Aorta (tissue), 5 donors: ENCODE measurements at regions not wholly inside any gene's neighbourhood (a gene's known extent, or its start where the extent isn't known, plus 50 kb on each side); places are given as distances from the start of the nearest gene placed in this dataset.

ENCODE experiments used
- ATAC-seq: fragments of 200-7000 bp; cut with Tn5 transposase; one replicate; pipeline ENCODE4 v1.9.1; 2022; ENCODE audit warnings: moderate library complexity; ENCODE audit not compliant: low FRiP score
- DNase-seq, 2 donors: peaks; one replicate each; pipeline ENCODE4 v3.0.0-alpha.2; 2020
- H3K27ac ChIP-seq, 2 donors: one replicate each; pipeline ENCODE4 v1.5.1; 2013; ENCODE audit warnings: low read length in 2 of 2, mild to moderate bottlenecking in 2 of 2, moderate library complexity in 2 of 2, control low read depth in 1 of 2, inconsistent platforms in 1 of 2, low read depth in 1 of 2
- H3K27me3 ChIP-seq, 2 donors: one replicate each; pipeline ENCODE4 v1.6.1; 2013; ENCODE audit warnings: control low read depth in 1 of 2, low read length in 1 of 2, mild to moderate bottlenecking in 1 of 2, moderate library complexity in 1 of 2; ENCODE audit not compliant: insufficient read depth in 2 of 2, control insufficient read depth in 1 of 2
- H3K36me3 ChIP-seq, 2 donors: one replicate each; pipeline ENCODE4 v1.6.1; 2013; ENCODE audit warnings: control low read depth in 1 of 2, low read length in 1 of 2, mild to moderate bottlenecking in 1 of 2; ENCODE audit not compliant: insufficient read depth in 2 of 2, control insufficient read depth in 1 of 2
- H3K4me1 ChIP-seq, 2 donors: one replicate each; pipeline ENCODE4 v1.6.1; 2013; ENCODE audit warnings: low read length in 2 of 2, control low read depth in 1 of 2, mild to moderate bottlenecking in 1 of 2, moderate library complexity in 1 of 2; ENCODE audit not compliant: insufficient read depth in 2 of 2, control insufficient read depth in 1 of 2
- H3K4me3 ChIP-seq, 2 donors: one replicate each; pipeline ENCODE4 v1.5.1; 2013; ENCODE audit warnings: low read length in 2 of 2, control low read depth in 1 of 2, mild to moderate bottlenecking in 1 of 2
- H3K9me3 ChIP-seq: one replicate; pipeline ENCODE4 v1.6.1; 2013; ENCODE audit warnings: mild to moderate bottlenecking, low read length; ENCODE audit not compliant: control insufficient read depth
- WGBS, 2 donors: extraction: QIAGEN DNeasy Blood & Tissue Kit; methylation state at CpG; one replicate each; pipeline ENCODE4 v1.1.7; 2013; 5-methylcytosine and 5-hydroxymethylcytosine counted together
- intact Hi-C, 2 donors: fragments of 100-400 bp; cut with DNase I; formaldehyde crosslinking; loops; one replicate each; pipeline versions ENCODE4 v1.14.2 to v1.15.0; 2022
- donor health status: healthy with polysubstance abuse.
- donor health status: Bipolar disorder and iron deficiency.
- donor health status: DM: no; HTN: no; CAD: no.
- donor health status: DM: no; HTN: no; CAD: no.
- donor health status: DM: yes; HTN: yes; CAD: no.

GRCh38 chr16:85269165-85269564 lies 156.9 kb upstream of the CIBAR2 start:
- ATAC-seq (no peak), DNase-seq (no peak)
- WGBS, 2 donors, result 85 to 93% methylated on average over 9 of the region's 9 CpGs
- intact Hi-C loops, result no loop called here
- Histone ChIP-seq H3K9me3 (no peaks in the 10 kb centered on the region), H3K4me1 (no peaks in the 10 kb centered on the region), H3K36me3 (no peaks in the 10 kb centered on the region), H3K27ac (no peak overlapping the region), H3K27me3 (no peaks in the 10 kb centered on the region), H3K4me3 (no peak overlapping the region)

- no peak for ATAC-seq
- DNase-seq, result no peak
- Histone ChIP-seq H3K36me3 (no peaks in the 10 kb centered on the region), H3K27ac (no peak overlapping the region), H3K9me3 (no peaks in the 10 kb centered on the region), H3K27me3 (no peaks in the 10 kb centered on the region), H3K4me3 (no peak overlapping the region), H3K4me1 (no peaks in the 10 kb centered on the region)
- 82 to 85% methylated on average over 13 of the region's 13 CpGs for WGBS, 2 donors
- intact Hi-C loops, result loop anchor here (10.0 kb wide), 1 partner anchor 444 kb away; no protein-coding TSS in a partner anchor
These were observed 158.1 kb upstream of the CIBAR2 start for GRCh38 chr16:85270374-85270773.

GRCh38 chr16:85271198-85271597 lies 158.9 kb upstream of the CIBAR2 start:
- WGBS, 2 donors, result 87 to 94% methylated on average over 7 of the region's 7 CpGs
- Histone ChIP-seq H3K36me3 (no peaks in the 10 kb centered on the region), H3K27ac (no peak overlapping the region), H3K9me3 (no peaks in the 10 kb centered on the region), H3K4me3 (no peak overlapping the region), H3K4me1 (no peaks in the 10 kb centered on the region), H3K27me3 (no peaks in the 10 kb centered on the region)
- ATAC-seq, result no peak
- DNase-seq, result no peak
- intact Hi-C loops, result loop anchor here (10.0 kb wide), 1 partner anchor 444 kb away; no protein-coding TSS in a partner anchor

- no peaks in the 10 kb centered on the region for H3K27me3 ChIP-seq
- intact Hi-C loops, result loop anchor here (10.0 kb wide), 1 partner anchor 442 kb away; no protein-coding TSS in a partner anchor
- no peak for DNase-seq
- no peaks in the 10 kb centered on the region for H3K9me3 ChIP-seq
- H3K27ac ChIP-seq, result no peak overlapping the region
- H3K36me3 ChIP-seq, result no peaks in the 10 kb centered on the region
- H3K4me3 ChIP-seq, result no peak overlapping the region
- 94 to 96% methylated on average over 7 of the region's 7 CpGs for WGBS, 2 donors
- H3K4me1 ChIP-seq, result no peaks in the 10 kb centered on the region
- ATAC-seq, result no peak
These were observed 161.0 kb upstream of the CIBAR2 start for GRCh38 chr16:85273293-85273692.

GRCh38 chr16:85274501-85274900 lies 162.2 kb upstream of the CIBAR2 start:
- no peaks in the 10 kb centered on the region for H3K36me3 ChIP-seq
- WGBS, 2 donors, result 79 to 83% methylated on average over 7 of the region's 7 CpGs
- intact Hi-C loops, result loop anchor here (10.0 kb wide), 1 partner anchor 440 kb away; no protein-coding TSS in a partner anchor

GRCh38 chr16:85274924-85275323 lies 162.7 kb upstream of the CIBAR2 start:
- intact Hi-C loops, result loop anchor here (10.0 kb wide), 1 partner anchor 440 kb away; no protein-coding TSS in a partner anchor
- ATAC-seq (no peak), DNase-seq (no peak)
- Histone ChIP-seq H3K4me1 (no peaks in the 10 kb centered on the region), H3K36me3 (no peaks in the 10 kb centered on the region), H3K4me3 (no peak overlapping the region), H3K9me3 (no peaks in the 10 kb centered on the region), H3K27ac (no peak overlapping the region), H3K27me3 (no peaks in the 10 kb centered on the region)
- 60 to 75% methylated on average over 8 of the region's 8 CpGs for WGBS, 2 donors

More at GRCh38 chr16:85274501-85274900, 162.2 kb upstream of the CIBAR2 start:
- no peak for ATAC-seq
- Histone ChIP-seq H3K27ac (no peak overlapping the region), H3K4me3 (no peak overlapping the region), H3K27me3 (no peaks in the 10 kb centered on the region), H3K9me3 (no peaks in the 10 kb centered on the region), H3K4me1 (no peaks in the 10 kb centered on the region)
- no peak for DNase-seq

- Histone ChIP-seq H3K4me1 (no peaks in the 10 kb centered on the region), H3K27me3 (no peaks in the 10 kb centered on the region), H3K9me3 (no peaks in the 10 kb centered on the region), H3K36me3 (no peaks in the 10 kb centered on the region), H3K4me3 (no peak overlapping the region), H3K27ac (no peak overlapping the region)
- 36 to 40% methylated on average over 16 of the region's 16 CpGs for whole genome bisulfite sequencing, 2 donors
- DNase-seq (peak; percentile 73 to 93), ATAC-seq (peak; percentile 75)
- intact Hi-C loops, result loop anchor here (10.0 kb wide), 1 partner anchor 439 kb away; no protein-coding TSS in a partner anchor
These were observed 163.4 kb upstream of the CIBAR2 start for GRCh38 chr16:85275533-85276249.

- H3K27me3 ChIP-seq, result no peaks in the 10 kb centered on the region
- 84 to 86% methylated on average over 12 of the region's 12 CpGs for WGBS, 2 donors
- ATAC-seq, result no peak
- H3K4me1 ChIP-seq, result no peaks in the 10 kb centered on the region
- intact Hi-C loops, result loop anchor here (10.0 kb wide), 1 partner anchor 439 kb away; no protein-coding TSS in a partner anchor
- no peak overlapping the region for H3K27ac ChIP-seq
- no peak for DNase-seq
- no peaks in the 10 kb centered on the region for H3K9me3 ChIP-seq
- H3K36me3 ChIP-seq, result no peaks in the 10 kb centered on the region
- no peak overlapping the region for H3K4me3 ChIP-seq
These were observed 164.0 kb upstream of the CIBAR2 start for GRCh38 chr16:85276258-85276657.

GRCh38 chr16:85276721-85277120 lies 164.4 kb upstream of the CIBAR2 start:
- H3K27ac ChIP-seq, result no peak overlapping the region
- intact Hi-C loops, result loop anchor here (10.0 kb wide), 1 partner anchor 438 kb away; no protein-coding TSS in a partner anchor

More at GRCh38 chr16:85276721-85277120, 164.4 kb upstream of the CIBAR2 start:
- Histone ChIP-seq H3K36me3 (no peaks in the 10 kb centered on the region), H3K27me3 (no peaks in the 10 kb centered on the region), H3K9me3 (no peaks in the 10 kb centered on the region), H3K4me3 (no peak overlapping the region), H3K4me1 (no peaks in the 10 kb centered on the region)
- ATAC-seq (no peak), DNase-seq (no peak)
- 88 to 93% methylated on average over 10 of the region's 10 CpGs for WGBS, 2 donors
